GM12878 (cell line): ENCODE measurements at regions not wholly inside any gene's neighbourhood (a gene's known extent, or its start where the extent isn't known, plus 50 kb on each side); places are given as distances from the start of the nearest gene placed in this dataset.

Experiments
- ATAC-seq: fragments of 200-7000 bp; cut with Tn5 transposase; 3 replicates; pipeline ENCODE4 v1.9.1; 2020; ENCODE audit warnings: mild to moderate bottlenecking, moderate library complexity
- BruUV-seq: library from RNA; stranded (reverse); fragments of 400-500 nt; replicated peaks from 2 replicates; lab custom pipeline; 2021; lab: Mats Ljungman, UMichigan
- CTCF ChIA-PET: fragments of 300-600 bp; sonication (Branson Sonifier 250); formaldehyde crosslinking; extraction: SDS; loops from one replicate; lab custom pipeline; 2021; ENCODE audit warnings: inconsistent platforms; lab: Yijun Ruan, JAX
- POLR2A ChIA-PET: fragments of 350-600 bp; formaldehyde crosslinking; extraction: SDS; loops from one replicate; lab custom pipeline; 2021; ENCODE audit warnings: inconsistent platforms; lab: Charles Lee
- RAD21 ChIA-PET: fragments of 300-600 bp; sonication (Branson Sonifier 250); formaldehyde crosslinking; loops from one replicate; lab custom pipeline; 2023; ENCODE audit warnings: antibody characterized with exemption; ENCODE audit not compliant: unreplicated experiment; lab: Charles Lee
- SMC1A ChIA-PET: fragments of 300-600 bp; sonication (Branson Sonifier 250); formaldehyde crosslinking; loops from one replicate; lab custom pipeline; 2023; ENCODE audit not compliant: unreplicated experiment, uncharacterized antibody; lab: Charles Lee
- DNase-seq: peaks from one replicate; pipeline ENCODE4 v3.0.0-alpha.2; 2011; ENCODE audit warnings: low read depth, low spot score
- FAIRE-seq: peaks from 3 replicates; lab custom pipeline; 2011; peaks lifted over from hg19 to GRCh38; lab: Jason Lieb, UNC
- H2AFZ ChIP-seq: 2 replicates; pipeline ENCODE4 v1.6.0; 2011; ENCODE audit warnings: low read depth, low read length, control low read depth; ENCODE audit not compliant: control insufficient read depth
- H3K27ac ChIP-seq: 2 replicates; pipeline ENCODE4 v1.5.1; 2011; ENCODE audit warnings: control low read depth; ENCODE audit not compliant: control insufficient read depth, insufficient read depth
- H3K27me3 ChIP-seq, 2 experiments: replicated peaks in 1 of 2; 2 replicates each; pipeline versions ENCODE4 v1.6.0 to v1.6.1; 2011; ENCODE audit warnings: low read length in 1 of 2; ENCODE audit not compliant: control insufficient read depth in 2 of 2, insufficient read depth in 2 of 2
- H3K36me3 ChIP-seq, 2 experiments: 2 replicates each; pipeline ENCODE4 v1.5.1; 2011; ENCODE audit warnings: low read length in 1 of 2; ENCODE audit not compliant: control insufficient read depth in 2 of 2, insufficient read depth in 2 of 2
- H3K4me1 ChIP-seq: 2 replicates; pipeline ENCODE4 v1.6.1; 2011; ENCODE audit warnings: mild to moderate bottlenecking, low read length, moderate library complexity, mixed read lengths; ENCODE audit not compliant: control insufficient read depth, insufficient read depth
- H3K4me2 ChIP-seq: 2 replicates; pipeline ENCODE4 v1.6.0; 2011; ENCODE audit warnings: control low read depth; ENCODE audit not compliant: control insufficient read depth, insufficient read depth
- H3K4me3 ChIP-seq: fragments of 200-600 bp; sonication (generic); 2 replicates; pipeline ENCODE4 v1.5.1; 2016
- H3K79me2 ChIP-seq: 2 replicates; pipeline ENCODE4 v1.6.0; 2011; ENCODE audit warnings: low read length; ENCODE audit not compliant: control insufficient read depth, insufficient read depth
- H3K9ac ChIP-seq: 2 replicates; pipeline ENCODE4 v1.8.0; 2011; ENCODE audit warnings: low read length, control low read depth, mixed read lengths; ENCODE audit not compliant: control insufficient read depth, insufficient read depth
- H3K9me3 ChIP-seq: replicated peaks from 3 replicates; pipeline ENCODE4 v1.5.1; 2011; ENCODE audit warnings: mild to moderate bottlenecking, low read length; ENCODE audit not compliant: control insufficient read depth, insufficient read depth
- H4K20me1 ChIP-seq: 2 replicates; pipeline ENCODE4 v1.6.0; 2011; ENCODE audit not compliant: control insufficient read depth, insufficient read depth
- BMI1 ChIP-seq: fragments of 450-650 bp; IDR thresholded peaks from 2 replicates; pipeline ENCODE4 v1.6.1; 2016; ENCODE audit warnings: mild to moderate bottlenecking, moderate library complexity, borderline replicate concordance
- CBX5 ChIP-seq: sonication (generic); IDR thresholded peaks from 2 replicates; pipeline ENCODE4 v1.6.1; 2016; ENCODE audit warnings: low read depth, moderate library complexity, mild to moderate bottlenecking, inconsistent platforms
- IKZF1 ChIP-seq: fragments of 450-650 bp; conservative IDR thresholded peaks from 2 replicates; pipeline ENCODE4 v1.6.1; 2017; ENCODE audit warnings: antibody characterized with exemption, mild to moderate bottlenecking
- JUND ChIP-seq: IDR thresholded peaks from 2 replicates; pipeline ENCODE4 v1.6.1; 2012; ENCODE audit warnings: low read depth, mild to moderate bottlenecking, low read length, improper control_type of control experiment, moderate library complexity
- MTA2 ChIP-seq: fragments of 450-650 bp; IDR thresholded peaks from 2 replicates; pipeline ENCODE4 v1.6.1; 2016; ENCODE audit warnings: low read depth, mild to moderate bottlenecking, moderate library complexity
- MTA3 ChIP-seq: IDR thresholded peaks from 2 replicates; pipeline ENCODE4 v1.6.1; 2012; ENCODE audit warnings: low read length, inconsistent platforms, borderline replicate concordance
- NFYB ChIP-seq: IDR thresholded peaks from 2 replicates; pipeline ENCODE4 v1.6.1; 2011; ENCODE audit warnings: low read depth, mild to moderate bottlenecking, low read length, improper control_type of control experiment, moderate library complexity; ENCODE audit not compliant: insufficient read depth
- NR2F1 ChIP-seq: fragments of 450-650 bp; conservative IDR thresholded peaks from 2 replicates; pipeline ENCODE4 v1.6.1; 2017; ENCODE audit warnings: mild to moderate bottlenecking
- POLR2A ChIP-seq: IDR thresholded peaks from 2 replicates; pipeline ENCODE4 v1.6.1; 2011; ENCODE audit warnings: low read depth, mild to moderate bottlenecking, low read length
- SIX5 ChIP-seq: IDR thresholded peaks from 2 replicates; pipeline ENCODE4 v1.6.1; 2011; ENCODE audit warnings: mild to moderate bottlenecking, low read depth, low read length, moderate library complexity; ENCODE audit not compliant: severe bottlenecking
- SUPT20H ChIP-seq: IDR thresholded peaks from 2 replicates; pipeline ENCODE4 v1.6.1; 2011; ENCODE audit warnings: low read depth, mild to moderate bottlenecking, low read length, moderate library complexity, borderline replicate concordance; ENCODE audit not compliant: control insufficient read depth
- TCF12 ChIP-seq: IDR thresholded peaks from 2 replicates; pipeline ENCODE4 v1.6.1; 2011; ENCODE audit warnings: low read depth, mild to moderate bottlenecking, low read length
- ZNF217 ChIP-seq: fragments of 450-650 bp; IDR thresholded peaks from 2 replicates; pipeline ENCODE4 v1.6.1; 2017; ENCODE audit warnings: antibody characterized with exemption, mild to moderate bottlenecking
- WGBS: methylation state at CpG from one replicate; pipeline ENCODE4 v1.1.6; 2016; ENCODE audit warnings: low lambda C conversion rate; ENCODE audit not compliant: insufficient replicate concordance, insufficient coverage; ENCODE audit errors: missing lambda C conversion rate; 5-methylcytosine and 5-hydroxymethylcytosine counted together
- in situ Hi-C: fragments of 300-500 bp; cut with MboI; formaldehyde crosslinking; loops from 9 replicates; pipeline ENCODE4 v1.14.3; 2018; ENCODE audit warnings: mixed read lengths
- intact Hi-C: fragments of 100-400 bp; cut with micrococcal nuclease; formaldehyde crosslinking; loops from one replicate; pipeline ENCODE4 v1.14.2; 2022; ENCODE audit not compliant: unreplicated experiment
- TF ChIP-seq, protein P1 (sequence below): fragments of 450-650 bp; IDR thresholded peaks from 2 replicates; pipeline ENCODE4 v1.6.1; 2017; ENCODE audit warnings: antibody characterized with exemption, mild to moderate bottlenecking, moderate library complexity
- TF ChIP-seq, protein P2 (sequence below): IDR thresholded peaks from 2 replicates; pipeline ENCODE4 v1.6.1; 2012; ENCODE audit warnings: low read depth, low read length, improper control_type of control experiment
- TF ChIP-seq, protein P3 (sequence below): IDR thresholded peaks from 2 replicates; pipeline ENCODE4 v1.6.1; 2011; ENCODE audit warnings: low read depth, low read length, improper control_type of control experiment, borderline replicate concordance

DNA sequence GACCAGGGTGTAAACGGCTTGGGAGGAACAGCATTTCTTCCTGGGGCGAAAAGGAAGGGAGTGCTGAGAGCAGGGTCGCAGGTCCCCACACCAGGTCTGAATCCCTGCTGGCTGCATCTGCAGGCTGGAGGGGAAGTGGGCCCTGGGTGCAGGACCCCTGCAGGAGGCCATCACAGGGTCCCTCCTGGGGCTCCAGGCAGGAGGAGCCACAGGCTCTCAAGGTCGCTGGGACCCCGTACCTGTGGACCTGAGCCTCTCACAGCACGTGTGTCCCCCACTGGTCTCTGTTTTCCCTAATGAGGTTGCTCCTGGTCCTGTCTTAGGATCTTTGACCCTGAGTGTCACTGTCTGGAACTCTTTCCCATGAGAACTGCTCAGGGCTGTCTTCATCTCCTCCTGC lies 147.8 kb upstream of the ZNF236 start:
- FAIRE-seq (no peak), ATAC-seq (no peak), DNase-seq (no peak)
- no TSS peak for BruUV-seq
- no peaks in the 10 kb centered on the region for H3K9me3 ChIP-seq
- H3K27me3 ChIP-seq, result no peaks in the 10 kb centered on the region; a peak in 1 of 4 replicates
- H3K36me3 ChIP-seq, result no peaks in the 10 kb centered on the region
- ChIA-PET CTCF (interaction anchor here (0.6 to 1.4 kb wide), 2 partner anchors 13 to 310 kb away, joined by 3 to 4 read pairs; no protein-coding TSS in a partner anchor), POLR2A (interaction anchor here (0.6 kb wide), 1 partner anchor 9 kb away, joined by 3 read pairs; no protein-coding TSS in a partner anchor), RAD21 (no interaction called here), SMC1A (no interaction called here)
- no peak overlapping the region for H3K4me3 ChIP-seq
- in situ Hi-C loops (no loop called here), intact Hi-C loops (no loop called here)
- H3K27ac ChIP-seq, result no peak overlapping the region
- H2AFZ ChIP-seq, result no peak overlapping the region
- no peaks in the 10 kb centered on the region for H3K4me1 ChIP-seq
- TF ChIP-seq TCF12, result no peak
- TF ChIP-seq JUND, result no peak
- no peak for TF ChIP-seq MTA3
- TF ChIP-seq IKZF1, result no peak
- no peak for TF ChIP-seq CBX5
- no peak for TF ChIP-seq SIX5
- TF ChIP-seq SUPT20H, result no peak
- TF ChIP-seq, protein P1, sequence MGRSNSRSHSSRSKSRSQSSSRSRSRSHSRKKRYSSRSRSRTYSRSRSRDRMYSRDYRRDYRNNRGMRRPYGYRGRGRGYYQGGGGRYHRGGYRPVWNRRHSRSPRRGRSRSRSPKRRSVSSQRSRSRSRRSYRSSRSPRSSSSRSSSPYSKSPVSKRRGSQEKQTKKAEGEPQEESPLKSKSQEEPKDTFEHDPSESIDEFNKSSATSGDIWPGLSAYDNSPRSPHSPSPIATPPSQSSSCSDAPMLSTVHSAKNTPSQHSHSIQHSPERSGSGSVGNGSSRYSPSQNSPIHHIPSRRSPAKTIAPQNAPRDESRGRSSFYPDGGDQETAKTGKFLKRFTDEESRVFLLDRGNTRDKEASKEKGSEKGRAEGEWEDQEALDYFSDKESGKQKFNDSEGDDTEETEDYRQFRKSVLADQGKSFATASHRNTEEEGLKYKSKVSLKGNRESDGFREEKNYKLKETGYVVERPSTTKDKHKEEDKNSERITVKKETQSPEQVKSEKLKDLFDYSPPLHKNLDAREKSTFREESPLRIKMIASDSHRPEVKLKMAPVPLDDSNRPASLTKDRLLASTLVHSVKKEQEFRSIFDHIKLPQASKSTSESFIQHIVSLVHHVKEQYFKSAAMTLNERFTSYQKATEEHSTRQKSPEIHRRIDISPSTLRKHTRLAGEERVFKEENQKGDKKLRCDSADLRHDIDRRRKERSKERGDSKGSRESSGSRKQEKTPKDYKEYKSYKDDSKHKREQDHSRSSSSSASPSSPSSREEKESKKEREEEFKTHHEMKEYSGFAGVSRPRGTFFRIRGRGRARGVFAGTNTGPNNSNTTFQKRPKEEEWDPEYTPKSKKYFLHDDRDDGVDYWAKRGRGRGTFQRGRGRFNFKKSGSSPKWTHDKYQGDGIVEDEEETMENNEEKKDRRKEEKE, result no peak
- no peak for TF ChIP-seq NFYB
- TF ChIP-seq NR2F1, result no peak
- no peak for TF ChIP-seq BMI1
- TF ChIP-seq, protein P2, sequence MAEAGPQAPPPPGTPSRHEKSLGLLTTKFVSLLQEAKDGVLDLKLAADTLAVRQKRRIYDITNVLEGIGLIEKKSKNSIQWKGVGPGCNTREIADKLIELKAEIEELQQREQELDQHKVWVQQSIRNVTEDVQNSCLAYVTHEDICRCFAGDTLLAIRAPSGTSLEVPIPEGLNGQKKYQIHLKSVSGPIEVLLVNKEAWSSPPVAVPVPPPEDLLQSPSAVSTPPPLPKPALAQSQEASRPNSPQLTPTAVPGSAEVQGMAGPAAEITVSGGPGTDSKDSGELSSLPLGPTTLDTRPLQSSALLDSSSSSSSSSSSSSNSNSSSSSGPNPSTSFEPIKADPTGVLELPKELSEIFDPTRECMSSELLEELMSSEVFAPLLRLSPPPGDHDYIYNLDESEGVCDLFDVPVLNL, result no peak
- TF ChIP-seq MTA2, result no peak
- TF ChIP-seq, protein P3, sequence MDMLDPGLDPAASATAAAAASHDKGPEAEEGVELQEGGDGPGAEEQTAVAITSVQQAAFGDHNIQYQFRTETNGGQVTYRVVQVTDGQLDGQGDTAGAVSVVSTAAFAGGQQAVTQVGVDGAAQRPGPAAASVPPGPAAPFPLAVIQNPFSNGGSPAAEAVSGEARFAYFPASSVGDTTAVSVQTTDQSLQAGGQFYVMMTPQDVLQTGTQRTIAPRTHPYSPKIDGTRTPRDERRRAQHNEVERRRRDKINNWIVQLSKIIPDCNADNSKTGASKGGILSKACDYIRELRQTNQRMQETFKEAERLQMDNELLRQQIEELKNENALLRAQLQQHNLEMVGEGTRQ, result no peak
- TF ChIP-seq ZNF217, result no peak
- no peak for TF ChIP-seq POLR2A
- WGBS, result 14% methylated on average over 6 of the region's 6 CpGs
- no peaks in the 10 kb centered on the region for H4K20me1 ChIP-seq
- H3K9ac ChIP-seq, result no peak overlapping the region
- no peak overlapping the region for H3K4me2 ChIP-seq
- no peaks in the 10 kb centered on the region for H3K79me2 ChIP-seq
